Endothelial cell of umbilical vein (primary cell): ENCODE measurements at regions not wholly inside any gene's neighbourhood (a gene's known extent, or its start where the extent isn't known, plus 50 kb on each side); places are given as distances from the start of the nearest gene placed in this dataset.

Experiments
- BruUV-seq: library from RNA; stranded (reverse); fragments of 400-500 nt; replicated peaks from 2 replicates; lab custom pipeline; 2021; lab: Mats Ljungman, UMichigan
- CTCF ChIA-PET: fragments of 300-600, 350-600 bp; sonication (Branson Sonifier 250); formaldehyde crosslinking; loops from one replicate; lab custom pipeline; 2021; ENCODE audit warnings: antibody characterized with exemption, inconsistent platforms; lab: Charles Lee
- POLR2A ChIA-PET: fragments of 300-600, 350-600 bp; sonication (Branson Sonifier 250); formaldehyde crosslinking; loops from one replicate; lab custom pipeline; 2021; ENCODE audit warnings: antibody characterized with exemption, inconsistent platforms; lab: Charles Lee
- DNase-seq: peaks from one replicate; pipeline ENCODE4 v3.0.0-alpha.2; 2011; ENCODE audit warnings: low read depth, low spot score
- FAIRE-seq: peaks from 2 replicates; lab custom pipeline; 2011; peaks lifted over from hg19 to GRCh38; lab: Jason Lieb, UNC
- H2AFZ ChIP-seq: 2 replicates; pipeline ENCODE4 v1.6.0; 2012; ENCODE audit warnings: low read depth, low read length, control low read depth, inconsistent platforms
- H3K27ac ChIP-seq: 2 replicates; pipeline ENCODE4 v1.5.1; 2011; ENCODE audit warnings: low read depth, mild to moderate bottlenecking, control low read depth, low read length, moderate library complexity; ENCODE audit not compliant: insufficient read depth
- H3K27me3 ChIP-seq, 2 experiments: 2 replicates each; pipeline versions ENCODE4 v1.6.0 to v1.6.1; 2011; ENCODE audit warnings: low read length in 2 of 2, mixed read lengths in 1 of 2; ENCODE audit not compliant: control insufficient read depth in 2 of 2, insufficient read depth in 2 of 2
- H3K36me3 ChIP-seq, 2 experiments: 2 replicates in 1 of 2; 3 replicates in 1 of 2; pipeline ENCODE4 v1.5.1; 2011; ENCODE audit warnings: low read length in 2 of 2, mild to moderate bottlenecking in 1 of 2, moderate library complexity in 1 of 2; ENCODE audit not compliant: control insufficient read depth in 2 of 2, insufficient read depth in 2 of 2; ENCODE audit errors: extremely low read depth in 1 of 2
- H3K4me1 ChIP-seq: 3 replicates; pipeline ENCODE4 v1.5.1; 2011; ENCODE audit warnings: mild to moderate bottlenecking, low read length; ENCODE audit not compliant: control insufficient read depth, insufficient read depth; ENCODE audit errors: extremely low read depth
- H3K4me2 ChIP-seq: 2 replicates; pipeline ENCODE4 v1.6.1; 2011; ENCODE audit warnings: low read length, control low read depth, mixed read lengths; ENCODE audit not compliant: insufficient read depth
- H3K4me3 ChIP-seq, 3 experiments: fragments of 200-600 bp in 1 of 3; sonication (generic), shearing (Covaris generic) in 1 of 3; replicated peaks in 1 of 3; 2 replicates each; pipeline ENCODE4 v1.5.1; 2011 to 2016; ENCODE audit warnings: control low read depth in 3 of 3, low read length in 3 of 3, mild to moderate bottlenecking in 2 of 3, inconsistent platforms in 1 of 3, low read depth in 1 of 3, moderate library complexity in 1 of 3; ENCODE audit not compliant: insufficient read depth in 1 of 3
- H3K79me2 ChIP-seq: 2 replicates; pipeline ENCODE4 v1.6.0; 2012; ENCODE audit warnings: low read length, inconsistent platforms; ENCODE audit not compliant: control insufficient read depth, insufficient read depth
- H3K9ac ChIP-seq: replicated peaks from 2 replicates; pipeline ENCODE3; 2011; ENCODE audit warnings: low read length, control low read depth; ENCODE audit not compliant: insufficient read depth; ENCODE audit errors: extremely low read depth
- H3K9me1 ChIP-seq: replicated peaks from 3 replicates; pipeline ENCODE4 v1.6.0; 2011; ENCODE audit warnings: mild to moderate bottlenecking, low read length; ENCODE audit not compliant: control insufficient read depth, insufficient read depth; ENCODE audit errors: extremely low read depth
- H3K9me3 ChIP-seq: replicated peaks from 2 replicates; pipeline ENCODE4 v1.5.1; 2012; ENCODE audit warnings: low read length, inconsistent platforms; ENCODE audit not compliant: control insufficient read depth, insufficient read depth
- H4K20me1 ChIP-seq: replicated peaks from 2 replicates; pipeline ENCODE3; 2011; ENCODE audit warnings: mild to moderate bottlenecking, low read length; ENCODE audit not compliant: control insufficient read depth, insufficient read depth; ENCODE audit errors: extremely low read depth
- EZH2 ChIP-seq: IDR thresholded peaks from 2 replicates; pipeline ENCODE4 v1.6.1; 2012; ENCODE audit warnings: borderline replicate concordance, low read depth, mild to moderate bottlenecking, moderate library complexity, low read length, inconsistent platforms; ENCODE audit not compliant: severe bottlenecking
- FOS ChIP-seq: IDR thresholded peaks from 2 replicates; pipeline ENCODE4 v1.6.1; 2011; ENCODE audit warnings: mild to moderate bottlenecking, low read length, moderate library complexity, borderline replicate concordance; ENCODE audit not compliant: insufficient read depth
- GATA2 ChIP-seq: IDR thresholded peaks from 2 replicates; pipeline ENCODE4 v1.7.0; 2011; ENCODE audit warnings: low read depth, mild to moderate bottlenecking, moderate library complexity, mixed read lengths, low read length; ENCODE audit not compliant: insufficient read length, insufficient read depth
- JUN ChIP-seq: IDR thresholded peaks from 2 replicates; pipeline ENCODE4 v1.6.1; 2011; ENCODE audit warnings: borderline replicate concordance, low read depth; ENCODE audit not compliant: insufficient read length, insufficient read depth
- MYC ChIP-seq: IDR thresholded peaks from one replicate; pipeline ENCODE4 v1.6.1; 2011; ENCODE audit warnings: mild to moderate bottlenecking, low read depth, low read length
- POLR2A ChIP-seq: IDR thresholded peaks from 2 replicates; pipeline ENCODE4 v1.6.1; 2012; ENCODE audit warnings: low read depth, mild to moderate bottlenecking, control low read depth, low read length
- POLR2AphosphoS5 ChIP-seq: IDR thresholded peaks from 2 replicates; pipeline ENCODE4 v1.6.1; 2012; ENCODE audit warnings: low read depth, mild to moderate bottlenecking, control low read depth, low read length, moderate library complexity; ENCODE audit not compliant: insufficient read depth
- dilution Hi-C: fragments of 300-500 bp; cut with MboI; formaldehyde crosslinking; loops from one replicate; pipeline ENCODE4 v1.15.0; 2019; ENCODE audit warnings: low sequenced_read_pairs; ENCODE audit not compliant: extremely low pct_ligation_motif_present
- intact Hi-C: fragments of 100-400 bp; cut with micrococcal nuclease; formaldehyde crosslinking; loops from one replicate; pipeline ENCODE4 v1.10.0; 2022
- TF ChIP-seq, protein P1 (sequence below): IDR thresholded peaks from 2 replicates; pipeline ENCODE4 v1.6.1; 2011; ENCODE audit not compliant: insufficient read depth, insufficient read length
- TF ChIP-seq, protein P2 (sequence below), 2 donors: IDR thresholded peaks; 1 replicate in 1 of 2; 2 replicates in 1 of 2; pipeline ENCODE4 v1.5.1; 2011; ENCODE audit warnings: low read length in 2 of 2, mild to moderate bottlenecking in 2 of 2, moderate library complexity in 2 of 2, control low read depth in 1 of 2, inconsistent platforms in 1 of 2, low read depth in 1 of 2; ENCODE audit not compliant: insufficient read depth in 1 of 2; ENCODE audit errors: extremely low read depth in 1 of 2

DNA sequence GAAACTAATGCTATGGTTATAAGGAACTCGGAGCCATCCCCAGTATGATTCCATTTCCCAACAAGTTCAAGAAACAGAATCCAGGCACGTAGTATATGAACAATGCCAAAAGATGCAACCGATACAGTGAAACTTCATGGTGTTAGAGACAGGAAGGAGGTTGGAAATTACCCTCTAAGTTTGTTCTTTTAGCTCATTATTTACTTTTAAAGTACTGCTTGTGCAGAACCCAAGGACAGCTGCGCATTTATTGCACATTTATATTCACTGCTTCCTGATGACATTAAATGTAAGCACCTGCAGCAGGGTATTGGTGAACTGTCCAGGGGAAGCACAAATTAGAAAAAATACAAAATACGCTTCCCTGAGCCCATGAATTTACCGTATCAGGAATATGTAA is 63.0 kb upstream of the CYP1B1 start:
- Histone ChIP-seq H3K9me3 (no peaks in the 10 kb centered on the region), H3K27ac (no peak overlapping the region), H3K36me3 (no peaks in the 10 kb centered on the region), H3K27me3 (no peaks in the 10 kb centered on the region), H3K4me2 (no peak overlapping the region), H2AFZ (no peak overlapping the region), H3K79me2 (no peaks in the 10 kb centered on the region), H3K4me1 (no peaks in the 10 kb centered on the region), H3K4me3 (no peak overlapping the region), H3K9me1 (no peaks in the 10 kb centered on the region), H3K9ac (no peak overlapping the region), H4K20me1 (no peaks in the 10 kb centered on the region)
- BruUV-seq, result no TSS peak
- ChIA-PET CTCF (no interaction called here), POLR2A (no interaction called here)
- DNase-seq (no peak), FAIRE-seq (no peak)
- dilution Hi-C loops, result no loop called here
- TF ChIP-seq, protein P1, sequence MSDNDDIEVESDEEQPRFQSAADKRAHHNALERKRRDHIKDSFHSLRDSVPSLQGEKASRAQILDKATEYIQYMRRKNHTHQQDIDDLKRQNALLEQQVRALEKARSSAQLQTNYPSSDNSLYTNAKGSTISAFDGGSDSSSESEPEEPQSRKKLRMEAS, result no peak
- no peak for TF ChIP-seq EZH2
- TF ChIP-seq, protein P2, sequence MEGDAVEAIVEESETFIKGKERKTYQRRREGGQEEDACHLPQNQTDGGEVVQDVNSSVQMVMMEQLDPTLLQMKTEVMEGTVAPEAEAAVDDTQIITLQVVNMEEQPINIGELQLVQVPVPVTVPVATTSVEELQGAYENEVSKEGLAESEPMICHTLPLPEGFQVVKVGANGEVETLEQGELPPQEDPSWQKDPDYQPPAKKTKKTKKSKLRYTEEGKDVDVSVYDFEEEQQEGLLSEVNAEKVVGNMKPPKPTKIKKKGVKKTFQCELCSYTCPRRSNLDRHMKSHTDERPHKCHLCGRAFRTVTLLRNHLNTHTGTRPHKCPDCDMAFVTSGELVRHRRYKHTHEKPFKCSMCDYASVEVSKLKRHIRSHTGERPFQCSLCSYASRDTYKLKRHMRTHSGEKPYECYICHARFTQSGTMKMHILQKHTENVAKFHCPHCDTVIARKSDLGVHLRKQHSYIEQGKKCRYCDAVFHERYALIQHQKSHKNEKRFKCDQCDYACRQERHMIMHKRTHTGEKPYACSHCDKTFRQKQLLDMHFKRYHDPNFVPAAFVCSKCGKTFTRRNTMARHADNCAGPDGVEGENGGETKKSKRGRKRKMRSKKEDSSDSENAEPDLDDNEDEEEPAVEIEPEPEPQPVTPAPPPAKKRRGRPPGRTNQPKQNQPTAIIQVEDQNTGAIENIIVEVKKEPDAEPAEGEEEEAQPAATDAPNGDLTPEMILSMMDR (IDR thresholded peaks at IDR 0.05; ENCODE audit: extremely low read depth in 1 of 2, insufficient read depth in 1 of 2, low read depth in 1 of 2, low read length in 2 of 2), result no peak
- no peak for TF ChIP-seq POLR2AphosphoS5
- no peak for TF ChIP-seq JUN
- TF ChIP-seq GATA2, result no peak
- no peak for TF ChIP-seq FOS
- no peak for TF ChIP-seq MYC
- no peak for TF ChIP-seq POLR2A
- intact Hi-C loops, result no loop called here
